HepG2 (cell line): ENCODE measurements at regions not wholly inside any gene's neighbourhood (a gene's known extent, or its start where the extent isn't known, plus 50 kb on each side); places are given as distances from the start of the nearest gene placed in this dataset.

Experiments
- ASH2L ChIP-seq: fragments of 300-600, 200-600 bp; sonication (generic); IDR thresholded peaks from 2 replicates; pipeline ENCODE4 v1.7.0; 2017; ENCODE audit warnings: low read depth, mild to moderate bottlenecking, moderate library complexity, mixed read lengths, low read length; ENCODE audit not compliant: insufficient read length
- CREB1 ChIP-seq, 2 experiments: fragments of 450-650 bp in 1 of 2; IDR thresholded peaks; 2 replicates each; pipeline ENCODE4 v1.6.1; 2016 to 2017; ENCODE audit warnings: control low read depth in 1 of 2, mild to moderate bottlenecking in 1 of 2, missing compliant biosample characterization in 1 of 2, missing genetic modification characterization in 1 of 2
- CREM ChIP-seq, 2 experiments: sonication (generic) in 1 of 2; formaldehyde crosslinking in 1 of 2; IDR thresholded peaks; 2 replicates each; pipeline versions ENCODE4 v1.4.0 to v1.6.1; 2016 to 2020; ENCODE audit warnings: antibody characterized with exemption in 1 of 2, mild to moderate bottlenecking in 1 of 2, missing genetic modification reagents in 1 of 2
- ELF3 ChIP-seq: IDR thresholded peaks from 2 replicates; pipeline ENCODE4 v1.6.1; 2016; ENCODE audit warnings: missing genetic modification reagents, missing compliant biosample characterization
- ELF4 ChIP-seq: sonication (generic); formaldehyde crosslinking; IDR thresholded peaks from 2 replicates; pipeline ENCODE4 v1.5.0; 2020; ENCODE audit warnings: missing genetic modification reagents, mild to moderate bottlenecking, moderate library complexity, borderline replicate concordance
- GABPA ChIP-seq, 2 experiments: IDR thresholded peaks; 2 replicates each; pipeline ENCODE4 v1.6.1; 2011 to 2016; ENCODE audit warnings: low read depth in 2 of 2, low read length in 1 of 2, missing biosample characterization in 1 of 2, missing genetic modification characterization in 1 of 2
- GATAD2A ChIP-seq: IDR thresholded peaks from 2 replicates; pipeline ENCODE4 v1.6.1; 2016
- HNRNPUL1 ChIP-seq: fragments of 200-400 bp; formaldehyde crosslinking; IDR thresholded peaks from 2 replicates; pipeline ENCODE4 v1.6.1; 2017; ENCODE audit warnings: low read depth, mild to moderate bottlenecking, low read length, moderate library complexity
- NR2F6 ChIP-seq, 2 experiments: IDR thresholded peaks; 2 replicates each; pipeline ENCODE4 v1.6.1; 2016; ENCODE audit warnings: antibody characterized with exemption in 1 of 2, mild to moderate bottlenecking in 1 of 2
- RARA ChIP-seq: IDR thresholded peaks from 2 replicates; pipeline ENCODE4 v1.6.1; 2016; ENCODE audit warnings: missing genetic modification reagents, missing compliant biosample characterization
- RFX1 ChIP-seq: fragments of 450-650 bp; IDR thresholded peaks from 2 replicates; pipeline ENCODE4 v1.6.1; 2017
- RFX3 ChIP-seq: IDR thresholded peaks from 2 replicates; pipeline ENCODE4 v1.6.1; 2016; ENCODE audit warnings: missing biosample characterization, missing genetic modification reagents
- SAP130 ChIP-seq: IDR thresholded peaks from 2 replicates; pipeline ENCODE4 v1.6.1; 2016; ENCODE audit warnings: low read depth
- SOX5 ChIP-seq: IDR thresholded peaks from 2 replicates; pipeline ENCODE4 v1.6.1; 2016; ENCODE audit warnings: borderline replicate concordance
- ZBTB21 ChIP-seq: sonication (generic); formaldehyde crosslinking; IDR thresholded peaks from 2 replicates; pipeline ENCODE4 v1.4.0; 2020; ENCODE audit warnings: missing genetic modification reagents
- ZNF3 ChIP-seq: IDR thresholded peaks from 2 replicates; pipeline ENCODE4 v1.7.0; 2017; ENCODE audit warnings: inconsistent platforms
- ZNF644 ChIP-seq: IDR thresholded peaks from 2 replicates; pipeline ENCODE4 v1.6.1; 2016; ENCODE audit warnings: low read depth
- TF ChIP-seq, protein P1 (sequence below), 2 experiments: IDR thresholded peaks; 2 replicates each; pipeline ENCODE4 v1.6.1; 2011 to 2012; ENCODE audit warnings: low read length in 2 of 2, borderline replicate concordance in 1 of 2, low read depth in 1 of 2, mild to moderate bottlenecking in 1 of 2, moderate library complexity in 1 of 2
- TF ChIP-seq, protein P2 (sequence below): IDR thresholded peaks from 2 replicates; pipeline ENCODE4 v1.6.1; 2012; ENCODE audit warnings: low read depth, low read length, improper control_type of control experiment
- TF ChIP-seq, protein P3 (sequence below): sonication (generic); formaldehyde crosslinking; IDR thresholded peaks from 2 replicates; pipeline ENCODE4 v1.4.0; 2020; ENCODE audit warnings: missing genetic modification reagents
- TF ChIP-seq, protein P4 (sequence below): sonication (generic); formaldehyde crosslinking; IDR thresholded peaks from 2 replicates; pipeline ENCODE4 v1.4.0; 2020; ENCODE audit warnings: missing genetic modification reagents, mild to moderate bottlenecking, borderline replicate concordance

DNA sequence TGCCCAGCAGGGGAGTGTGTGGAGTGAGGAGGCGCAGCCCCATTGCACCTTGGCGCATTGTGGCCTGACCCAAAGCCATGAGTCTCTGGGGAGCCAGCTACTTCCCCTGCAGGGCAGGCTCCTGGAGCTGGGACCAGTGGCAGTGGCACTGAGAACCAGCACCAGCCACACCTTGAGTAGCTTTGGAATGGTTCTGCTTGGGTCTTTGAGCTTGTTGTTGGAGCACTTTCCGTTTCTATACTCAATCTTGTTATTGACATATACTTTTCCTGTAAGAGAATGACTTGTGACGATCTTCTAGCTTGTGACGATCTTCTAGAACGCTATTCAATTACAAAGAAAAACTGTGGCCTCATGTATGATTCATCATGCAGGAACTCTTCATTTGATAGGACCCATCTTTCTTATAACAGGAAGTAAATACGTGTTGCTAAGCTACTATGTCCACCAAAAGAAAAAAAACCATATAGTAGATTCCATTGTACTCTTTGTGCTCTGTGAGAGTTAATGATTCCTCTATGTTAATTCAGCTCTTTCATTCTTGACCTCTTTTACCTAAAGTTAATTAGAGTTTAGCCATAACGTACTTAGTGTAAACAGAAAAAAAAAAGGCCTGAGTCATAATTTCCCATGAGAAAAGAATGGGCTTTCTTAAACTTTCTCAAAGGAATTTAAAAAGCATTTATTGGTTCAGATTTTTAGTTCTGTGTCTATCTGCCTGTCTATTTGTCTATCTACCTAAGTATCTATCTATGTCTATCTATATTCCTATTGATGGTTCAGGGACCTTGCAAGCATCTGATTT is 113.1 kb downstream of the GATA6 start (continued):
- TF ChIP-seq, protein P1, sequence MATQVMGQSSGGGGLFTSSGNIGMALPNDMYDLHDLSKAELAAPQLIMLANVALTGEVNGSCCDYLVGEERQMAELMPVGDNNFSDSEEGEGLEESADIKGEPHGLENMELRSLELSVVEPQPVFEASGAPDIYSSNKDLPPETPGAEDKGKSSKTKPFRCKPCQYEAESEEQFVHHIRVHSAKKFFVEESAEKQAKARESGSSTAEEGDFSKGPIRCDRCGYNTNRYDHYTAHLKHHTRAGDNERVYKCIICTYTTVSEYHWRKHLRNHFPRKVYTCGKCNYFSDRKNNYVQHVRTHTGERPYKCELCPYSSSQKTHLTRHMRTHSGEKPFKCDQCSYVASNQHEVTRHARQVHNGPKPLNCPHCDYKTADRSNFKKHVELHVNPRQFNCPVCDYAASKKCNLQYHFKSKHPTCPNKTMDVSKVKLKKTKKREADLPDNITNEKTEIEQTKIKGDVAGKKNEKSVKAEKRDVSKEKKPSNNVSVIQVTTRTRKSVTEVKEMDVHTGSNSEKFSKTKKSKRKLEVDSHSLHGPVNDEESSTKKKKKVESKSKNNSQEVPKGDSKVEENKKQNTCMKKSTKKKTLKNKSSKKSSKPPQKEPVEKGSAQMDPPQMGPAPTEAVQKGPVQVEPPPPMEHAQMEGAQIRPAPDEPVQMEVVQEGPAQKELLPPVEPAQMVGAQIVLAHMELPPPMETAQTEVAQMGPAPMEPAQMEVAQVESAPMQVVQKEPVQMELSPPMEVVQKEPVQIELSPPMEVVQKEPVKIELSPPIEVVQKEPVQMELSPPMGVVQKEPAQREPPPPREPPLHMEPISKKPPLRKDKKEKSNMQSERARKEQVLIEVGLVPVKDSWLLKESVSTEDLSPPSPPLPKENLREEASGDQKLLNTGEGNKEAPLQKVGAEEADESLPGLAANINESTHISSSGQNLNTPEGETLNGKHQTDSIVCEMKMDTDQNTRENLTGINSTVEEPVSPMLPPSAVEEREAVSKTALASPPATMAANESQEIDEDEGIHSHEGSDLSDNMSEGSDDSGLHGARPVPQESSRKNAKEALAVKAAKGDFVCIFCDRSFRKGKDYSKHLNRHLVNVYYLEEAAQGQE (IDR thresholded peaks at IDR 0.05; ENCODE audit: borderline replicate concordance in 1 of 2, low read depth in 1 of 2, low read length in 2 of 2) = no peak
- 0 out of 2 replicates have a peak, but pooled peaks have one; percentile 5 for TF ChIP-seq ZNF644 (CRISPR knock-in tag)
- TF ChIP-seq CREM (IDR thresholded peaks at IDR 0.05) = peak; percentile 27; the same call in 1 of the 2 replicates
- no peak for TF ChIP-seq CREM (CRISPR knock-in tag; IDR thresholded peaks at IDR 0.05)
- TF ChIP-seq GABPA (IDR thresholded peaks at IDR 0.05; ENCODE audit: low read depth, low read length) = no peak
- peak; percentile 39; the same call in 1 of the 2 replicates for TF ChIP-seq GABPA (CRISPR knock-in tag; IDR thresholded peaks at IDR 0.05; ENCODE audit: low read depth)
- TF ChIP-seq ZNF3 (CRISPR knock-in tag) = no peak
- 0 out of 2 replicates have a peak, but pooled peaks have one; percentile 12 for TF ChIP-seq NR2F6 (IDR thresholded peaks at IDR 0.05)
- TF ChIP-seq NR2F6 (CRISPR knock-in tag; IDR thresholded peaks at IDR 0.05) = no peak
- TF ChIP-seq GATAD2A (CRISPR knock-in tag) = no peak
- peak; percentile 60 for TF ChIP-seq CREB1 (IDR thresholded peaks at IDR 0.05)
- TF ChIP-seq CREB1 (CRISPR knock-in tag; IDR thresholded peaks at IDR 0.05) = no peak
- 0 out of 2 replicates have a peak, but pooled peaks have one; percentile 14 for TF ChIP-seq SAP130
- 0 out of 2 replicates have a peak, but pooled peaks have one; percentile 12 for TF ChIP-seq RARA (CRISPR knock-in tag)
- peak; percentile 64 for TF ChIP-seq RFX3 (CRISPR knock-in tag)
- peak; percentile 39; the same call in 1 of the 2 replicates for TF ChIP-seq SOX5 (CRISPR knock-in tag)
- TF ChIP-seq RFX1 = peak; percentile 56; the same call in 1 of the 2 replicates
- TF ChIP-seq, protein P2, sequence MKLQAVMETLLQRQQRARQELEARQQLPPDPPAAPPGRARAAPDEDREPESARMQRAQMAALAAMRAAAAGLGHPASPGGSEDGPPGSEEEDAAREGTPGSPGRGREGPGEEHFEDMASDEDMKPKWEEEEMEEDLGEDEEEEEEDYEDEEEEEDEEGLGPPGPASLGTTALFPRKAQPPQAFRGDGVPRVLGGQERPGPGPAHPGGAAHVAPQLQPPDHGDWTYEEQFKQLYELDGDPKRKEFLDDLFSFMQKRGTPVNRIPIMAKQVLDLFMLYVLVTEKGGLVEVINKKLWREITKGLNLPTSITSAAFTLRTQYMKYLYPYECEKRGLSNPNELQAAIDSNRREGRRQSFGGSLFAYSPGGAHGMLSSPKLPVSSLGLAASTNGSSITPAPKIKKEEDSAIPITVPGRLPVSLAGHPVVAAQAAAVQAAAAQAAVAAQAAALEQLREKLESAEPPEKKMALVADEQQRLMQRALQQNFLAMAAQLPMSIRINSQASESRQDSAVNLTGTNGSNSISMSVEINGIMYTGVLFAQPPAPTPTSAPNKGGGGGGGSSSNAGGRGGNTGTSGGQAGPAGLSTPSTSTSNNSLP = peak; percentile 79
- TF ChIP-seq ELF4 = no peak
- peak; percentile 48 for TF ChIP-seq ELF3 (CRISPR knock-in tag)
- TF ChIP-seq, protein P3, sequence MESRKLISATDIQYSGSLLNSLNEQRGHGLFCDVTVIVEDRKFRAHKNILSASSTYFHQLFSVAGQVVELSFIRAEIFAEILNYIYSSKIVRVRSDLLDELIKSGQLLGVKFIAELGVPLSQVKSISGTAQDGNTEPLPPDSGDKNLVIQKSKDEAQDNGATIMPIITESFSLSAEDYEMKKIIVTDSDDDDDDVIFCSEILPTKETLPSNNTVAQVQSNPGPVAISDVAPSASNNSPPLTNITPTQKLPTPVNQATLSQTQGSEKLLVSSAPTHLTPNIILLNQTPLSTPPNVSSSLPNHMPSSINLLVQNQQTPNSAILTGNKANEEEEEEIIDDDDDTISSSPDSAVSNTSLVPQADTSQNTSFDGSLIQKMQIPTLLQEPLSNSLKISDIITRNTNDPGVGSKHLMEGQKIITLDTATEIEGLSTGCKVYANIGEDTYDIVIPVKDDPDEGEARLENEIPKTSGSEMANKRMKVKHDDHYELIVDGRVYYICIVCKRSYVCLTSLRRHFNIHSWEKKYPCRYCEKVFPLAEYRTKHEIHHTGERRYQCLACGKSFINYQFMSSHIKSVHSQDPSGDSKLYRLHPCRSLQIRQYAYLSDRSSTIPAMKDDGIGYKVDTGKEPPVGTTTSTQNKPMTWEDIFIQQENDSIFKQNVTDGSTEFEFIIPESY (CRISPR knock-in tag) = peak; percentile 49; the same call in 1 of the 2 replicates
- TF ChIP-seq ZBTB21 (CRISPR knock-in tag) = peak; percentile 89
- peak; percentile 45; the same call in 1 of the 2 replicates for TF ChIP-seq HNRNPUL1
- TF ChIP-seq, protein P4, sequence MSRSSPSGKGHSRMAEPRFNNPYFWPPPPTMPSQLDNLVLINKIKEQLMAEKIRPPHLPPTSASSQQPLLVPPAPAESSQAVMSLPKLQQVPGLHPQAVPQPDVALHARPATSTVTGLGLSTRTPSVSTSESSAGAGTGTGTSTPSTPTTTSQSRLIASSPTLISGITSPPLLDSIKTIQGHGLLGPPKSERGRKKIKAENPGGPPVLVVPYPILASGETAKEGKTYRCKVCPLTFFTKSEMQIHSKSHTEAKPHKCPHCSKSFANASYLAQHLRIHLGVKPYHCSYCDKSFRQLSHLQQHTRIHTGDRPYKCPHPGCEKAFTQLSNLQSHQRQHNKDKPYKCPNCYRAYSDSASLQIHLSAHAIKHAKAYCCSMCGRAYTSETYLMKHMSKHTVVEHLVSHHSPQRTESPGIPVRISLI (CRISPR knock-in tag) = peak; percentile 35; the same call in 1 of the 2 replicates
- peak; percentile 35 for TF ChIP-seq ASH2L
